H9 (cell line): ENCODE measurements at regions not wholly inside any gene's neighbourhood (a gene's known extent, or its start where the extent isn't known, plus 50 kb on each side); places are given as distances from the start of the nearest gene placed in this dataset.

ENCODE experiments used
- DNase-seq: peaks from one replicate; pipeline ENCODE4 v3.0.0-alpha.2; 2017
- H2AFZ ChIP-seq: one replicate; pipeline ENCODE4 v1.6.1; 2013; ENCODE audit warnings: mild to moderate bottlenecking, low read length, control low read depth, moderate library complexity
- H2AK5ac ChIP-seq: 2 replicates; pipeline ENCODE4 v1.6.1; 2013; ENCODE audit warnings: low read length, control low read depth, mixed read lengths; ENCODE audit not compliant: insufficient read length
- H2BK120ac ChIP-seq: one replicate; pipeline ENCODE4 v1.6.1; 2013; ENCODE audit warnings: low read depth, mild to moderate bottlenecking, low read length, control low read depth, inconsistent platforms; ENCODE audit not compliant: poor library complexity, severe bottlenecking
- H2BK12ac ChIP-seq: 2 replicates; pipeline ENCODE4 v1.6.1; 2013; ENCODE audit warnings: low read length, control low read depth, mixed read lengths, low read depth; ENCODE audit not compliant: insufficient read length
- H2BK15ac ChIP-seq: 2 replicates; pipeline ENCODE4 v1.6.1; 2013; ENCODE audit warnings: low read depth, low read length, control low read depth
- H2BK20ac ChIP-seq: one replicate; pipeline ENCODE4 v1.6.1; 2013; ENCODE audit warnings: low read depth, mild to moderate bottlenecking, low read length, control low read depth, inconsistent platforms; ENCODE audit not compliant: poor library complexity, severe bottlenecking
- H2BK5ac ChIP-seq: 2 replicates; pipeline ENCODE4 v1.6.1; 2013; ENCODE audit warnings: low read length, control low read depth, mixed read lengths; ENCODE audit not compliant: insufficient read length
- H3K14ac ChIP-seq: 2 replicates; pipeline ENCODE4 v1.6.1; 2013; ENCODE audit warnings: low read length, control low read depth; ENCODE audit not compliant: insufficient read depth
- H3K18ac ChIP-seq: 2 replicates; pipeline ENCODE4 v1.6.1; 2013; ENCODE audit warnings: low read depth, mild to moderate bottlenecking, mixed read lengths, low read length, control low read depth; ENCODE audit not compliant: insufficient read length
- H3K23ac ChIP-seq: 2 replicates; pipeline ENCODE4 v1.6.1; 2013; ENCODE audit warnings: low read length, control low read depth, mixed read lengths, low read depth; ENCODE audit not compliant: insufficient read length
- H3K23me2 ChIP-seq: 2 replicates; pipeline ENCODE4 v1.6.1; 2013; ENCODE audit warnings: low read depth, mild to moderate bottlenecking, mixed read lengths, low read length, control low read depth; ENCODE audit not compliant: insufficient read length, poor library complexity, severe bottlenecking
- H3K27ac ChIP-seq: 2 replicates; pipeline ENCODE4 v1.5.1; 2013; ENCODE audit warnings: low read length, control low read depth, mixed read lengths, low read depth; ENCODE audit not compliant: insufficient read length
- H3K27me3 ChIP-seq: 2 replicates; pipeline ENCODE4 v1.6.1; 2013; ENCODE audit warnings: low read length, control low read depth, inconsistent platforms; ENCODE audit not compliant: insufficient read depth
- H3K4ac ChIP-seq: 2 replicates; pipeline ENCODE4 v1.6.1; 2013; ENCODE audit warnings: low read depth, mild to moderate bottlenecking, control low read depth, inconsistent platforms, low read length, moderate library complexity
- H3K4me1 ChIP-seq: 2 replicates; pipeline ENCODE4 v1.6.1; 2013; ENCODE audit warnings: low read length, control low read depth, inconsistent platforms; ENCODE audit not compliant: insufficient read depth
- H3K4me2 ChIP-seq: 2 replicates; pipeline ENCODE4 v1.6.1; 2013; ENCODE audit warnings: low read length, control low read depth, mixed read lengths; ENCODE audit not compliant: insufficient read length, insufficient read depth
- H3K56ac ChIP-seq: 2 replicates; pipeline ENCODE4 v1.6.1; 2013; ENCODE audit warnings: low read depth, mild to moderate bottlenecking, mixed read lengths, low read length, control low read depth; ENCODE audit not compliant: insufficient read length
- H3K79me1 ChIP-seq: 2 replicates; pipeline ENCODE4 v1.6.1; 2013; ENCODE audit warnings: low read depth, mild to moderate bottlenecking, moderate library complexity, low read length, control low read depth, inconsistent platforms; ENCODE audit not compliant: insufficient read depth, poor library complexity, severe bottlenecking
- H3K79me2 ChIP-seq: 2 replicates; pipeline ENCODE4 v1.6.1; 2013; ENCODE audit warnings: low read length, control low read depth, inconsistent platforms; ENCODE audit not compliant: insufficient read depth
- H3K9ac ChIP-seq: 2 replicates; pipeline ENCODE4 v1.6.1; 2013; ENCODE audit warnings: low read length, control low read depth, mixed read lengths; ENCODE audit not compliant: insufficient read length; ENCODE audit errors: extremely low read depth
- H3K9me3 ChIP-seq: one replicate; pipeline ENCODE4 v1.6.1; 2013; ENCODE audit warnings: low read depth, low read length, inconsistent platforms; ENCODE audit not compliant: control insufficient read depth
- H3T11ph ChIP-seq: one replicate; pipeline ENCODE4 v1.6.1; 2013; ENCODE audit warnings: mild to moderate bottlenecking, low read length, control low read depth, inconsistent platforms
- H4K20me1 ChIP-seq: one replicate; pipeline ENCODE4 v1.6.1; 2013; ENCODE audit not compliant: control insufficient read depth, insufficient read length, insufficient read depth
- H4K5ac ChIP-seq: 2 replicates; pipeline ENCODE4 v1.6.1; 2013; ENCODE audit warnings: low read depth, mild to moderate bottlenecking, mixed read lengths, low read length, control low read depth; ENCODE audit not compliant: insufficient read length
- H4K8ac ChIP-seq: replicated peaks from 2 replicates; pipeline ENCODE4 v1.6.1; 2013; ENCODE audit warnings: low read length, control low read depth, mixed read lengths, low read depth; ENCODE audit not compliant: insufficient read length
- H4K91ac ChIP-seq: 2 replicates; pipeline ENCODE4 v1.6.1; 2013; ENCODE audit warnings: low read depth, mild to moderate bottlenecking, moderate library complexity, mixed read lengths, low read length, control low read depth; ENCODE audit not compliant: insufficient read length
- H3K27ac Mint-ChIP-seq, 3 experiments: 2 replicates in 2 of 3; 3 replicates in 1 of 3; pipeline ENCODE4 v1.8.0; 2020 to 2021; ENCODE audit warnings: mixed read lengths in 3 of 3, mild to moderate bottlenecking in 1 of 3, moderate library complexity in 1 of 3
- H3K27me3 Mint-ChIP-seq: 2 replicates; pipeline ENCODE4 v1.8.0; 2021; ENCODE audit warnings: low read depth, mild to moderate bottlenecking, moderate library complexity, mixed read lengths
- H3K36me3 Mint-ChIP-seq, 3 experiments: 2 replicates in 2 of 3; 3 replicates in 1 of 3; pipeline ENCODE4 v1.8.0; 2020 to 2021; ENCODE audit warnings: low read depth in 3 of 3, mixed read lengths in 3 of 3; ENCODE audit not compliant: insufficient read depth in 1 of 3
- H3K4me1 Mint-ChIP-seq, 2 experiments: 2 replicates each; pipeline ENCODE4 v1.8.0; 2020; ENCODE audit warnings: mixed read lengths in 2 of 2
- H3K4me3 Mint-ChIP-seq, 2 experiments: 2 replicates in 1 of 2; 3 replicates in 1 of 2; pipeline ENCODE4 v1.8.0; 2020 to 2021; ENCODE audit warnings: mild to moderate bottlenecking in 2 of 2, mixed read lengths in 2 of 2, moderate library complexity in 1 of 2
- H3K9me3 Mint-ChIP-seq, 2 experiments: 2 replicates in 1 of 2; 3 replicates in 1 of 2; pipeline ENCODE4 v1.8.0; 2020; ENCODE audit warnings: mild to moderate bottlenecking in 2 of 2, mixed read lengths in 2 of 2, moderate library complexity in 1 of 2
- CTCF ChIP-seq: fragments of 200-600 bp; sonication (generic); conservative IDR thresholded peaks from 3 replicates; pipeline ENCODE4 v1.8.0; 2021; ENCODE audit warnings: antibody characterized with exemption, mild to moderate bottlenecking
- WGBS: extraction: QIAGEN DNeasy Blood & Tissue Kit; methylation state at CpG from one replicate; pipeline ENCODE4 v1.1.7; 2013; ENCODE audit warnings: missing lambda C conversion rate, low lambda C conversion rate, mixed read lengths; ENCODE audit not compliant: insufficient read length; ENCODE audit errors: extremely low coverage; 5-methylcytosine and 5-hydroxymethylcytosine counted together

DNA sequence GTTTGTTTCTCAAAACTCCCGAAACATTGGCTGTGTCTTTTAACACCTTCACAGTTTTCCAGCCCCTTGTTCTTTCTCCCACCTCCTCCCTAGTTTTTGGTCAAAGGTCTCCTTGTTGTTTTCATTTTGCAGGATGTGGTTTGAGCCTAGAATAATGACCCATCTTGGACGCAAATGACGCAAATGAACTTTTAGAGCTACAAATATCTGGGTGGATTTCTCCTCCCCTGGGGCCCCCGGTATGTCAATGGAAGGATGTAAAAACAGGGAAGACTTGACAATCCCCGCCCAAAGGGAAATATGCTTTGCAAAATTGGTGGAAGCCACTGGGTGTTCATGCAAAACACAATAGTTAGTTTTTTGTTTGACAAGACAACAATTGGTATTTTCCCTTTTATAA, 236.0 kb upstream of the IRX3 start:
- no peak overlapping the region for H3K18ac ChIP-seq
- H2AK5ac ChIP-seq, result no peak overlapping the region
- no peak overlapping the region for H4K91ac ChIP-seq
- H3K27me3 ChIP-seq, result no peaks in the 10 kb centered on the region
- H2AFZ ChIP-seq, result no peak overlapping the region
- H2BK15ac ChIP-seq, result no peak overlapping the region
- no peaks in the 10 kb centered on the region for H4K20me1 ChIP-seq
- H3K9me3 ChIP-seq, result peaks cover 10% of the 10 kb centered on the region
- H3K27me3 Mint-ChIP-seq, result no peaks in the 10 kb centered on the region; the same call in 1 of the 2 replicates
- no peaks in the 10 kb centered on the region for H3K4me1 ChIP-seq
- no peak overlapping the region for H2BK120ac ChIP-seq
- peaks cover 14 to 22% of the 10 kb centered on the region in 2 experiments for H3K9me3 Mint-ChIP-seq
- no peak overlapping the region for H4K5ac ChIP-seq
- H3K14ac ChIP-seq, result no peak overlapping the region
- H2BK12ac ChIP-seq, result no peak overlapping the region
- H3K36me3 Mint-ChIP-seq, result peaks cover 2 to 27% (median 15%) of the 10 kb centered on the region in 3 experiments; a peak in 6 of 7 replicates
- no peak overlapping the region for H3K4me3 Mint-ChIP-seq
- H3K79me1 ChIP-seq, result no peaks in the 10 kb centered on the region
- DNase-seq, result no peak
- H2BK5ac ChIP-seq, result no peak overlapping the region
- no CpG with 5 or more reads among the region's 5 CpGs for WGBS
- H3K56ac ChIP-seq, result no peak overlapping the region
- H3K4me1 Mint-ChIP-seq, result peaks cover 15 to 20% of the 10 kb centered on the region in 2 experiments
- no peak overlapping the region for H3K27ac Mint-ChIP-seq
- no peak overlapping the region for H3K9ac ChIP-seq
- no peaks in the 10 kb centered on the region for H3K23me2 ChIP-seq
- H2BK20ac ChIP-seq, result no peak overlapping the region
- TF ChIP-seq CTCF, result no peak
- H3K4ac ChIP-seq, result no peak overlapping the region
- no peaks in the 10 kb centered on the region for H3K79me2 ChIP-seq
- no peak overlapping the region for H3K4me2 ChIP-seq
- no peak overlapping the region for H3K23ac ChIP-seq
- H3T11ph ChIP-seq, result no peak overlapping the region
- H4K8ac ChIP-seq, result no peak overlapping the region
- H3K27ac ChIP-seq, result no peak overlapping the region
